Skeletal muscle cell (primary cell): ENCODE measurements at regions not wholly inside any gene's neighbourhood (a gene's known extent, or its start where the extent isn't known, plus 50 kb on each side); places are given as distances from the start of the nearest gene placed in this dataset.
"Not testable (repeated sequence)": the region's sequence is repeated elsewhere in the genome, so short reads cannot be mapped to it uniquely, and the experiment has no call there.

Experiments used
- DNase-seq: peaks from one replicate; pipeline ENCODE4 v3.0.0-alpha.2; 2010; ENCODE audit warnings: low read depth
- H3K4me3 ChIP-seq: 2 replicates; pipeline ENCODE4 v1.5.1; 2011; ENCODE audit warnings: low read depth, mild to moderate bottlenecking, control low read depth, low read length, moderate library complexity

GRCh38 chr6:85923013-85923430 is 280.3 kb upstream of the SYNCRIP start:
- peak; percentile 3 for DNase-seq
- no peak overlapping the region for H3K4me3 ChIP-seq

GRCh38 chr6:85920782-85921181 is 278.1 kb upstream of the SYNCRIP start:
- DNase-seq = no peak
- no peak overlapping the region for H3K4me3 ChIP-seq

GRCh38 chr6:85917522-85917921 is 274.8 kb upstream of the SYNCRIP start:
- no peak overlapping the region for H3K4me3 ChIP-seq
- no peak for DNase-seq

GRCh38 chr6:85913001-85913400 is 270.3 kb upstream of the SYNCRIP start:
- no peak overlapping the region for H3K4me3 ChIP-seq
- no peak for DNase-seq

GRCh38 chr6:85912582-85912981 is 269.9 kb upstream of the SYNCRIP start:
- H3K4me3 ChIP-seq = no peak overlapping the region
- DNase-seq = no peak

- no peak for DNase-seq
- H3K4me3 ChIP-seq = no peak overlapping the region
Measured at GRCh38 chr6:85911067-85911466, 268.4 kb upstream of the SYNCRIP start.

GRCh38 chr6:85908120-85908519 is 265.4 kb upstream of the SYNCRIP start:
- DNase-seq = not testable (repeated sequence)

GRCh38 chr6:85892346-85892745 is 249.7 kb upstream of the SYNCRIP start:
- H3K4me3 ChIP-seq = no peak overlapping the region
- no peak for DNase-seq

More at GRCh38 chr6:85908120-85908519, 265.4 kb upstream of the SYNCRIP start:
- H3K4me3 ChIP-seq = not testable (repeated sequence)

GRCh38 chr6:85887461-85887860 is 244.8 kb upstream of the SYNCRIP start:
- no peak overlapping the region for H3K4me3 ChIP-seq
- no peak for DNase-seq

GRCh38 chr6:85868685-85869084 is 226.0 kb upstream of the SYNCRIP start:
- no peak for DNase-seq
- no peak overlapping the region for H3K4me3 ChIP-seq

GRCh38 chr6:85867595-85867994 is 224.9 kb upstream of the SYNCRIP start:
- no peak for DNase-seq
- no peak overlapping the region for H3K4me3 ChIP-seq

- no peak for DNase-seq
- H3K4me3 ChIP-seq = no peak overlapping the region
Measured at GRCh38 chr6:85866758-85867401, 224.2 kb upstream of the SYNCRIP start.

- H3K4me3 ChIP-seq = peak overlapping the region; percentile 43
- no peak for DNase-seq
Measured at GRCh38 chr6:85866370-85866730, 223.7 kb upstream of the SYNCRIP start.

- DNase-seq = peak; percentile 29
- peak overlapping the region; percentile 43 for H3K4me3 ChIP-seq
Measured at GRCh38 chr6:85865420-85866369, 223.0 kb upstream of the SYNCRIP start.

GRCh38 chr6:85864453-85865401 is 222.0 kb upstream of the SYNCRIP start:
- no peak for DNase-seq
- H3K4me3 ChIP-seq = no peak overlapping the region

GRCh38 chr6:85856235-85856634 is 213.5 kb upstream of the SYNCRIP start:
- DNase-seq = no peak
- no peak overlapping the region for H3K4me3 ChIP-seq

- H3K4me3 ChIP-seq, DNase-seq: not testable (repeated sequence)
Measured at GRCh38 chr6:85838351-85839119, 195.8 kb upstream of the SYNCRIP start.

GRCh38 chr6:85828973-85829372 is 186.3 kb upstream of the SYNCRIP start:
- no peak for DNase-seq
- no peak overlapping the region for H3K4me3 ChIP-seq

GRCh38 chr6:85826997-85827396 is 184.3 kb upstream of the SYNCRIP start:
- DNase-seq = no peak
- no peak overlapping the region for H3K4me3 ChIP-seq
